ENCODE measurements at regions not wholly inside any gene's neighbourhood (a gene's known extent, or its start where the extent isn't known, plus 50 kb on each side); places are given as distances from the start of the nearest gene placed in this dataset. TPM values are rescaled to one million over a fixed set of nuclear protein-coding genes. Genes with fewer than 3 reads are reported as not detected.

Small RNA genes lying in the stretch of these regions (microRNA-seq; reads per million reads assigned to microRNA genes)
- gene MIR4425 (ENCODE audit: borderline replicate concordance): not detected

Small RNA genes lying in the stretch of these regions (small RNA-seq; reads per million reads assigned to genes)
- not detected for gene MIR4425
